Suprapubic skin (tissue), 3 donors: ENCODE measurements at regions not wholly inside any gene's neighbourhood (a gene's known extent, or its start where the extent isn't known, plus 50 kb on each side); places are given as distances from the start of the nearest gene placed in this dataset.

ENCODE experiments used
- CTCF ChIP-seq, 2 donors: fragments of 200-600 bp in 1 of 2; fragments of 450-650 bp in 1 of 2; sonication (generic) in 1 of 2; IDR thresholded peaks; one replicate each; pipeline ENCODE4 v1.5.1; 2016 to 2019; ENCODE audit warnings: antibody characterized with exemption in 2 of 2, mild to moderate bottlenecking in 1 of 2, moderate library complexity in 1 of 2
- POLR2A ChIP-seq, 2 donors: fragments of 450-650 bp; IDR thresholded peaks; one replicate each; pipeline ENCODE4 v1.6.1; 2017; ENCODE audit warnings: antibody characterized with exemption in 2 of 2, mild to moderate bottlenecking in 2 of 2, moderate library complexity in 2 of 2

DNA sequence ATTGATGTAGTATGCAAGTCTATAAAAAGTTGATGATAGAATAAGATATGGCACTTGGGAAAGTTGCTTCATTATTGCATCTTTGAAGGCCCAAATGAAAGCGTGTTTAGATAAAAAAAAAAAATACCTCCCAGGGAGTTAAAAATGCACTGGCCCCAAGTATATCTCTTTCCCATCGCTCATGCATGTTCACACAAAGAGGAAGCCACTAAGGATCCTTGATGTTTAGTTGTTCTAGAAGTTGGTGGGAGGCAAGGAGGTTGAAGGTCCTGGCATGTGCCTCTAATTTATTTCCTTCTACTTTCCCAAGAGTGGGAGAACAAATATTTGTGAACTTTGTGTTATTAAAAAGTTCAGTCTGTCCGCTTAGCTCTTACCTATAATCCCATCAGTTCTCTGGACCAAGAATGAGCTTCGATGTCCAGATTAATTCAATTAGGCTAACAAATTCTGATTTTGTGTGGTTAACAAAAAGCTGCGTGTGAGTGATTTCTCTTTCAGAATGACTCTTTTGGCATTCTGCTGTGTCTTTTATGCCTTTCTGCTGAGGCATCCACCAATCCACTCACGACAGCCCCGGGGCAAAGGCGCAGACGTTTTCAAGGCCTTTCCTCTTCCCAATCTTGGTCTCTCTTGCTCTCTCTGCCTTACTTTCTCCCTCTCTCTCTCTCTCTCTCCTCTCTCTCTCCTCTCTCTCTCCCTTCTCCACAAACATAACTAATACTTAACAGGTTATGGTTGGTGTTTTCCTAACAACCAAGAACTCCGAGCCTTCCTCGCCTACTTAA, 135.1 kb upstream of the ERCC6L2 start:
- TF ChIP-seq CTCF (IDR thresholded peaks at IDR 0.05) = no peak
- no peak for TF ChIP-seq POLR2A (IDR thresholded peaks at IDR 0.05)
